ENCODE measurements at regions not wholly inside any gene's neighbourhood (a gene's known extent, or its start where the extent isn't known, plus 50 kb on each side); places are given as distances from the start of the nearest gene placed in this dataset.

DNA sequence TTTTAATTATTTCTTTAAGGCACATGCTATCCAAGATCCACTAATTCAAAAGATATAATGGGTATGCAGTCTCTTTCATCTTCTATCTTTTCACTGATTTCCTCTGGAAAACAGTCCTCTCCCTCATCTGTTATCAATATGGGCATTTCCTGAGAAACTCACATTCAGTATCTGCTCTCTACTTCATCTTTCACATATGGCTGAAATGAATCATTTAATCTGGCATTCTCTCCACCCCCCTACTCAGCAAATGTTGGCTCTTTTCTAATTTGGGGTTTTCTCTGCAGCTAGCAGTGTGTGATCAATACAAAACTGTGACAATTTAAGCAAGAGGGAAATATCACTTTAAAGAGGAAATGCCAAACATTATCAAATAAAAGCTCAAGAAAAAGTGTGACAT is 157.1 kb upstream of the TMTC1 start:
- TF ChIP-seq CTCF (IDR thresholded peaks at IDR 0.05) (no peak), POLR2A (IDR thresholded peaks at IDR 0.05) (no peak), POLR2AphosphoS5 (IDR thresholded peaks at IDR 0.05) (no peak), EP300 (IDR thresholded peaks at IDR 0.05) (no peak)

Data from sigmoid colon (tissue), 4 donors.